Fibroblast of peridontal ligament (primary cell): ENCODE measurements at regions not wholly inside any gene's neighbourhood (a gene's known extent, or its start where the extent isn't known, plus 50 kb on each side); places are given as distances from the start of the nearest gene placed in this dataset.

ENCODE experiments used
- DNase-seq: peaks from one replicate; pipeline ENCODE4 v3.0.0-alpha.2; 2010; ENCODE audit errors: extremely low read depth

GRCh38 chr2:136404925-136405324 lies 287.0 kb upstream of the CXCR4 start:
- DNase-seq = no peak

DNA sequence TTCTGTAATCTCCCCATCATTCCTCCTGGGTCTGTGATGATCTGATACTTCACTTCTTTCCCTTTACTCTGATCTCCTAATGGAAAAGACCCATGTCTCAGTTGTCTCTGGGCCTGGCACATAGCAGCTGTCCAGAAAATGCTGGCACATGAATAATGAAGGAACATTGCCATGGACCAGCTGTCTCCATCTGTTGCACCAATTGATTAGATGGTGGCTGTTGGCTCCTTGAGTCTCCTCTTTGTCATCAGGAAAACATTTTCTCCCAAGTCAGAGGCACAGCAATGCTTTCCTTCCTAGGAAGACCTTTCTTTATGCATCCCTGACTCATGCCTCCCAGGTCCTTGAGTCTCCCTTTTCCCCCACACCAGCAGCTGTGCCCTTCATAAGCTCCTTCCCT lies 286.2 kb upstream of the CXCR4 start:
- DNase-seq = no peak

DNA sequence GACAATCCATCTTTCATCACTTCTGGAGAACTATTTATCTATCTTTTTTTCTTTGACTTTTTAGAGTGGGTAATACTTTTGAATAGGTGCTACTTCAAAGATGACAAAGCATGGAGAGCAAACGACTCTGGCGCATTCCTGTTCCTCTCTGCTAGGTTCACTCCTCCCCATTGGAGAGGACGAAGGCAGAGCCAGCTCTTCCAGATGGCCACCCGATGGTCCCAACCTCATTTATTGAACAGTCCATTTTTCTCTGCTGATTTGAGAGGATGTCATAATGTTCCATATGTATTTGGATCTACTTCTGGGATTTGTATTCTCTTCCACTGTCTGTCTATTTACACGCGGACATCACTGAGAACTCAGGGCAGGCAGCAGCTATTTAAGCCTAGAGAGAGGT lies 284.3 kb upstream of the CXCR4 start:
- no peak for DNase-seq

DNA sequence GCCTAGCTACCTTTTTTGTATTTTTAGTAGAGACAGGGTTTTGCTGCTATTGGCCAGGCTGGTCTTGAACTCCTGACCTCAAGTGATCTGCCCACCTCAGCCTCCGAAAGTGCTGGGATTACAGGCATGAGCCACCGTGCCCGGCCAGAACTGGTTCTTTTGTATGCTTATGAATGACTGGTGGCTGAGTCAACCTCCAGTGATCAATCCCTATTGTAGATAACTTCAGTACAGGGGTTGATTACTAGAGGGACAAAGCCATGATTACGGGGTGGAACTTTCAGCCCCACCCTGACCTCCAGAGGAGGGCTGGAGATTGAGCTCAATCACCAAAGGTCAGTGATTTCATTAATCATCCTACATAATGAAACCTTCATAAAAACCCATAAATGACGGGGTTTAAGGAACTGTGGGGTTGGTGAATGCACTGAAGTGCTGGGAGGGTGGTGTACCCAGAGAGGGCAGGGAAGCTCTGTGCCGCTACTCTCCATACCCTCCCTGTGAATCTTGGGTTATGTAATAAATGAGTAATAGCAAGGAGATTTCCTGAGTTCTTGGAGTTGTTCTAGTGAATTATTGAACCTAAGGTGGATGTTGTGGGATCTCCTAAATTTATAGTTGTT lies 281.8 kb upstream of the CXCR4 start:
- DNase-seq = no peak

GRCh38 chr2:136395582-136395981 lies 277.6 kb upstream of the CXCR4 start:
- DNase-seq = no peak

DNA sequence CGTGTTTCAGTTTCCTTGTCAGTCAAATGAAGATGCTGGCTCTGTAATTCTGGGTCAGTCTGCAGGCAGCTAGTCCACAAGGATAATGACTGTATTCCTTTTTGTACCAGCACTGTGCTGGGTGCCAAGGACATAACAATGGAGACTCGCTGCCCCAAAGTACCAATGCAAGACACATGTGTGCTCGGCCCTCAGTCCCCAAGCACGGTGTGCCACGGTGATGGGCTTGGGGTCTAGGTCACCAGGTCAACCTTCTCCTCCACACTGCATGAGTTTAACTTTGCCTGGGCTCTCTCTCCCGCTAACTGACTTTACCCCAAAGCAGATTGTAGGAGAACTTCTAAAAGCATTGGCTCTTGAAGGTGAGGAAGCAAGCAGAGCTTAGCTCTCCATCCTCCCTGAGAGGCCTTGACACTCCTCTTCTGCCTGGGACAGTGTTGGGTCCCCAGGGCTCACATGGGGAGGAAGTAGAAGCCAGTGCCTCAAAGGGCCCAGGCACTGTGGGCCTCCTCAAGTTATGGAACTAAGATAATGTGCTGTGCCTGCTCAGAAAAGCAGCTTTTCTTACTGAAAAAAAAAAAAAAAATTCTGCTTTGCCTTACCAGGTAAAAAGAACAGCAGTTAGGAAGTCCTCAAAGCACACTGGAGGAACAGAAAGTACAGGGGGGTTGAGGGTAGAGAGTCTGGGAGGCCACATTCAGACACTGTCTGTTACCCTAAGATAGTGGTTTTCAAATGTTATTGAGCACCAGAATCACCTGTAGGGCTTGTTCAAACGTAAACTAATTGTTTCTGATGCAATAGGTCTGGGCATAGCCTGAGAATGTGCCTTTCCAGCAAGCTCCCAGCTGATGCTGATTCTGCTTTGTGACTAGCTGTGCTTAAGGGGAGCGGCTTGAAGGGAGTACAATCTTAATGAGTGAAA lies 276.4 kb upstream of the CXCR4 start:
- DNase-seq = no peak

GRCh38 chr2:136393514-136393913 lies 275.6 kb upstream of the CXCR4 start:
- DNase-seq = no peak

DNA sequence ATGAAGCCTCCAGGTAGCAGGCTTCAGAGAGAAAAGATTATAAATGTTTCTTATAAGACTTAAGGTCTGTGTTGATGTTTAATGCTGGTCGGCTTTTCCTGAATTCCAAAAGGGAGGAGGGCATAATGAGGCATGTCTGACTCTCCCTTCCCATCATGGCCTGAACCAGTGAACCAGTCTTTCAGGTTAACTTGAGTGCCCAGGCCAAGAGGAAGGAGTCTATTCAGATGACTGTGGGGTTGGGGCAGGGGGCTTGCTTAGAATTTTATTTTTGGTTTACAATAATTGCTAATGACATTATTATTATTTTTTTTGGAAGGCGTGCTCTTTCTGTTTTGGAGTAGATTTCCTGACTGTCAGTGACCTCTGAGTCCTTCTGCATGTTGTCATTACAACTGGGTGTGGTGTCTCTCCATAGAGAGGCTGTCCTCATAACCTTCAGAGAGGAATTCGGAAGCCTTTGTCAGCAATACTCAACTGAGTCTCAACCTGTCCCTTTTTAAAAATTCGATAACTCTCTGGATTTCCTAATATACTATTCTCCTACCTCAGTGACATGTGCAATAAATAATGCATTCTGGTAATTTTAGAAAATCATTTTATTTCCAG lies 275.1 kb upstream of the CXCR4 start:
- no peak for DNase-seq

GRCh38 chr2:136389809-136390208 lies 271.9 kb upstream of the CXCR4 start:
- no peak for DNase-seq

GRCh38 chr2:136386046-136386445 lies 268.1 kb upstream of the CXCR4 start:
- DNase-seq = no peak

DNA sequence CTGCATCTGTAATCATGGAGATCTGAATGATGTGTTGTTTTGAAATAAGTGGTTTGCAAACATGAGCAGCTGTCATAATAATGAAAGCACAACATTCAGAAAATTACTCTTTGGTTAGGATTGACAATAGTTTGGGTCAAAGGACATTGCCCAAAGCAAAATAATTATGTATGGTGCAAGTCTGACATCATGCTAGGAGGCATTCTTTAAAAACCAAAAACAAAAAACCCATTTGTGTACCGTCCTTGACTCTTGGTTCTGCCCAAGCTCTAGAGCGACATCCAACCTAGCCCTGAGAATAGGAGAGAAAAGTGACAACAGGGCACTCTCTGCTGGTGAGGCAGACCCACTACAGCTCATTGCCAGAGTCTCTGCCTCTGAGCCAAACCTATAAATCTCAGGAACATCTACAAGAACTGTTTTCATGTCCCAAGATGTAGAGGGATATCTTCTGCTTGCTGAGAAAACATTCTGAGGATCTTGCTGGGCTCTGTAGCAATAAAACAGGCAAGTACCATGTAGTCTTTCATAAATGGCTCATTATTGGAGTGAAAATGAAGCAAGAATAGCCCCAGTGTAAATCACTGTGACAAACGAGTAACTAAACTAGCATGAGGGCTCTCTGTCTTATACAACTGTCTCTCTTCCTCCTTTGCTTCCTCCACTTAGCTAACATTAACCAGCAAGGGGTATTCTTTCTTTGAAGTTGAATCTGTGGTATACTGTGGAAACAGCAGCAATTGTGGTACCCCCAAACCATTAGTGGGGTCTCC lies 266.8 kb upstream of the CXCR4 start:
- DNase-seq = peak; percentile 1

DNA sequence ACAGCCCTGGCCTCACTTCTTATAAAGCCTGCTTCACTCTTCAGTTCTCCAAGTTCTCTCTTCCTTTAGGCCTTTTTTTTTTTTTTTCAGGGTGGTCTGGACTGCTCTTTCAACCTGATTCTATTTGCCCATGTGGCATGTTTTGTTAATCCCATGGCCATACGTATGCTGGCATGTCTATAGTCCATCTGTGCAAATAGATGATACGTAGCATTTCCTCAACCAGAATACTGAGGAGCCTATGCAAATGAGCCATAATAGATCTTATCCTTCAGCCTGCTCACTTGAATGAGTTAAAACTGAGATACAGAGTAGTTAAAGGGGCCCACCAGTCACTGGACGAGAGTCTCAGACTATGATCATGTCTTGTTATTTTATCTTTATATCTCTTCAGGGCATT lies 265.2 kb upstream of the CXCR4 start:
- DNase-seq = no peak

GRCh38 chr2:136381722-136382633 lies 264.0 kb upstream of the CXCR4 start:
- DNase-seq = no peak

GRCh38 chr2:136381245-136381644 lies 263.3 kb upstream of the CXCR4 start:
- no peak for DNase-seq

GRCh38 chr2:136378712-136379595 lies 261.0 kb upstream of the CXCR4 start:
- DNase-seq = peak; percentile 1

DNA sequence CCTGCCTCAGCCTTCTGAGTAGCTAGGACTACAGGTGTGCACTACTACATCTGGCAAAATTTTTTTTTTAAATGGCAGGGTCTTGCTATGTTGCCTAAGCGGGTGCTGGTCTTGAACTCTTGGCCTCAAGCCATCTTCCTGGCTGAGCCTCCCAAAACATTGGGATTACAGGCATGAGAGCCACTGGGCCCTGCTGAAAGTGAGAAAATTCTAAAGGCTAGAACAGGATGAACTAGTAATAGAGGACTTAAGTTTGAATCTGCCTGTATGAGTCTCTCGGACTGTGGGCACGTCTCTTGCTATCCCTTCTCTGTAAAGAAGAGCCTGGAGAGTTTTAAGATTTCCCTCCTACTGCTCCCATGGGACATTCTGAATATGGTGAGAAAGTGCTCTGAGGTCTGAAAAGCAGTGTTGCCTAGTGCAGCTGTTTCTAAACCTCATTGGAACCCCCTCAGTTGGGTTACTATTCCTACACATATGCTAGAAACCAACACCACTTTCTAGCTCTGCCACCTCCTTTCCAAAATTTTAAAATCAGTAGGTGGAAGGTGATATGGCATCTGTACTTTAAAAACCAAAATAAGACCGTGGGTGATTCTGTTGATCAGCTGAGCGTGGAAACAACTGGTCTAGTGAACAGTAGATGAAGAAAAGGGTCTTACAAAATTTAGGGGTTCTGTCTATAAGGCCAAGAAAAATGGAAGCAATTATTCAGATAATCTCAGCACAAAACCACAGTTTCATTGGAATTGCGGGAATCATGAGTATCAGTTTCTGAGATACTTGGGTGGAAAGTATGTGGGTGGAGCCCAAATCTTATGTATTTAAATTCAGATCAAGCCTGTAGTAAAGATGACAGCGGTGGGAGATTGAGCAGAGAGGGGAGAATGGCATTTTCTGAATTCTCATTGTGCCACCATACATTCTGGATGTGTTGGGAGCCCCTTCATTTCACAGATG lies 259.8 kb upstream of the CXCR4 start:
- no peak for DNase-seq

GRCh38 chr2:136376798-136377211 lies 258.9 kb upstream of the CXCR4 start:
- DNase-seq = no peak

DNA sequence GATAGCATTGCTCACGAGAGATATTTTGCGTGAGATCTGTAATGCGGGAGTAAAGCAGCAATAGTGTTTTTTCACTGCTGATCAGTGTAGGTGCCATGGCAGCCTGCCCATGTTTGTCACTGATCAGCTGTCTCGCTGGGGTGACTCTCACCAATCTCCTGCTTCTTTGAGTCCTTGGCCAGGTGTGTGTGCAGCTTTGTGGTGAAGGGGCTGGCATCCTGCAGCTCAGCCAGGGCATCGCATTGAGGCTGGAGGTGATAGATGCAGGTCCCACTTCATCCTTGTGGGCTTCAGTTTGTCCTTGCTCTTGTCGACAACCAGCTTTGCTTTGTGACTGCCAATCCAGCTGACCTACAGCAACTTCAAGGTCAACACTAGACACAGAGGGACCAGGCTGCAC lies 258.3 kb upstream of the CXCR4 start:
- DNase-seq = no peak
